GM12892 (cell line): ENCODE measurements at regions not wholly inside any gene's neighbourhood (a gene's known extent, or its start where the extent isn't known, plus 50 kb on each side); places are given as distances from the start of the nearest gene placed in this dataset.

Experiments used
- POLR2A ChIP-seq: IDR thresholded peaks from 2 replicates; pipeline ENCODE4 v1.6.1; 2011; ENCODE audit warnings: low read depth, low read length, control low read depth
- POLR2AphosphoS5 ChIP-seq: IDR thresholded peaks from 2 replicates; pipeline ENCODE4 v1.6.1; 2011; ENCODE audit warnings: low read depth, low read length, control low read depth
- TAF1 ChIP-seq: IDR thresholded peaks from 2 replicates; pipeline ENCODE4 v1.6.1; 2011; ENCODE audit warnings: low read depth, mild to moderate bottlenecking, control low read depth, low read length, borderline replicate concordance

DNA sequence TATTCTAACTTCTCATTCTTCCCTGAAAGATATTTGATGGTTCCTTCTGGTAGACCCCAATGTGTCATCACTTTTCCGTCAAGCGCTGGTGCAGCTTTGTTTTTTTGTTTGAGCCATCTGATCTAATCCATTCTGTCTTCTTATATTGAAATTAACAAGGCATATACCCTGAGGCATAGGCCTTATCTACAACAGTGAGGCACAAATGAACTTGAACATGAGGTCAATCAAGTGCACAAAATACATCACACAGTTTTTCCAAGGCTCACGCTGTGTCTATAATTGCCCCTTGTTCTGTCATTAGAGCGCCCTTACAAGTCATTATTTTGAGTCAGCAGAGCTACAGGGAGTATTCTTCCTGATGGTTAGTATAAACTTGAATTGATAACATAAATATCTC is 406.6 kb downstream of the MAT2B start:
- TF ChIP-seq TAF1, result no peak
- no peak for TF ChIP-seq POLR2A
- TF ChIP-seq POLR2AphosphoS5, result no peak
